OCI-LY7 (cell line): ENCODE measurements at regions not wholly inside any gene's neighbourhood (a gene's known extent, or its start where the extent isn't known, plus 50 kb on each side); places are given as distances from the start of the nearest gene placed in this dataset.

Experiments
- BruUV-seq: library from RNA; stranded (reverse); fragments of 400-500 nt; replicated peaks from 2 replicates; lab custom pipeline; 2021; lab: Mats Ljungman, UMichigan
- CTCF ChIA-PET: fragments of 300-600 bp; sonication (Branson Sonifier 250); formaldehyde crosslinking; loops from one replicate; lab custom pipeline; 2022; ENCODE audit warnings: antibody characterized with exemption; ENCODE audit not compliant: unreplicated experiment; lab: Charles Lee
- POLR2A ChIA-PET: fragments of 300-600 bp; sonication (Branson Sonifier 250); formaldehyde crosslinking; loops from one replicate; lab custom pipeline; 2022; ENCODE audit warnings: antibody characterized with exemption; lab: Charles Lee
- DNase-seq: peaks from one replicate; pipeline ENCODE4 v3.0.0-alpha.2; 2015; ENCODE audit warnings: low spot score
- H2AFZ ChIP-seq: fragments of 200-600 bp; sonication (generic), shearing (Covaris generic); 2 replicates; pipeline ENCODE4 v1.6.1; 2014; ENCODE audit warnings: mild to moderate bottlenecking, antibody characterized with exemption, low read length, moderate library complexity
- H3K27ac ChIP-seq: fragments of 200-600 bp; sonication (generic); 2 replicates; pipeline ENCODE4 v1.5.1; 2014; ENCODE audit warnings: mixed run types, low read depth, mild to moderate bottlenecking, moderate library complexity, low read length, inconsistent platforms; ENCODE audit not compliant: poor library complexity, severe bottlenecking
- H3K36me3 ChIP-seq: fragments of 200-600 bp; sonication (generic); 2 replicates; pipeline ENCODE4 v1.6.1; 2014; ENCODE audit warnings: mild to moderate bottlenecking, antibody characterized with exemption, low read length, moderate library complexity, mixed read lengths; ENCODE audit not compliant: insufficient read depth
- H3K4me1 ChIP-seq: fragments of 200-600 bp; sonication (generic); 2 replicates; pipeline ENCODE4 v1.5.1; 2014; ENCODE audit warnings: mild to moderate bottlenecking, low read length; ENCODE audit not compliant: insufficient read depth, poor library complexity, severe bottlenecking
- H3K4me2 ChIP-seq: fragments of 200-600 bp; sonication (generic); 2 replicates; pipeline ENCODE4 v1.6.1; 2014; ENCODE audit warnings: mild to moderate bottlenecking, low read length
- H3K4me3 ChIP-seq: fragments of 200-600 bp; sonication (generic); 2 replicates; pipeline ENCODE4 v1.5.1; 2014; ENCODE audit warnings: mild to moderate bottlenecking, low read depth, low read length; ENCODE audit not compliant: poor library complexity, severe bottlenecking
- H3K79me2 ChIP-seq: fragments of 200-600 bp; sonication (generic); 2 replicates; pipeline ENCODE4 v1.6.1; 2016; ENCODE audit warnings: low read depth, mild to moderate bottlenecking, low read length, moderate library complexity, mixed read lengths; ENCODE audit not compliant: insufficient read depth
- H3K9me2 ChIP-seq: fragments of 200-600 bp; sonication (generic); 2 replicates; pipeline ENCODE4 v1.6.1; 2016; ENCODE audit warnings: mild to moderate bottlenecking, low read length, mixed read lengths; ENCODE audit not compliant: insufficient read depth
- H3K9me3 ChIP-seq: fragments of 200-600 bp; sonication (generic); 2 replicates; pipeline ENCODE4 v1.6.1; 2014; ENCODE audit warnings: mild to moderate bottlenecking, mixed run types, low read length, mixed read lengths
- H4K20me1 ChIP-seq: fragments of 200-600 bp; sonication (generic); 2 replicates; pipeline ENCODE4 v1.6.1; 2014; ENCODE audit warnings: mild to moderate bottlenecking, antibody characterized with exemption, low read length, moderate library complexity, mixed read lengths; ENCODE audit not compliant: insufficient read depth
- CTCF ChIP-seq: fragments of 200-600 bp; sonication (generic); conservative IDR thresholded peaks from 2 replicates; pipeline ENCODE4 v1.5.1; 2014; ENCODE audit warnings: mild to moderate bottlenecking, antibody characterized with exemption, low read length, moderate library complexity, mixed read lengths
- EZH2phosphoT487 ChIP-seq: fragments of 200-600 bp; sonication (generic); IDR thresholded peaks from 2 replicates; pipeline ENCODE4 v1.6.1; 2018; ENCODE audit warnings: low read depth, borderline replicate concordance, mild to moderate bottlenecking, mixed run types, antibody characterized with exemption, low read length, moderate library complexity, mixed read lengths
- intact Hi-C: fragments of 100-400 bp; cut with micrococcal nuclease; formaldehyde crosslinking; loops from one replicate; pipeline ENCODE4 v1.10.0; 2022; ENCODE audit not compliant: unreplicated experiment

DNA sequence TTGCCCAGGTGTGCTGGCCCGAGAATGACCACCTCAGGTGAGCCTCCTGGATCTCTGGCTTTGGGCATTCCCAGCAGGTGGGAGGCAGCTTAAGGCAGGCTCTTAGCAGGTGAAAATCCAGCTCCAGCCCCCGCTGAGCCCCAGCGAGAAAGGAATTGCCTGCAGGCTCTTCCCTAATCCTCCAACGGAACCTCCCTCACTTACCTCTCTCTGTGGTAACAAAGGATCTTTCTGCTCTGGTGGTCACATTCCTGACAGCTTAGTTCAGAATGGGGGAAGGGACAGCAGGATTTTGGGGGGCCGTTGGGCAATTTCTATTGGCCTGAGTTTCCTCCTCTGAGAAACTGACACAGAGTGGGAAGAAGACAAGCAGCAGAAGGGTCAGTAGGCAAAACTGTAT, 116.0 kb upstream of the LHX5 start:
- H4K20me1 ChIP-seq: no peaks in the 10 kb centered on the region
- H3K36me3 ChIP-seq: no peaks in the 10 kb centered on the region
- TF ChIP-seq EZH2phosphoT487: no peak
- TF ChIP-seq CTCF: no peak
- intact Hi-C loops: no loop called here
- no peak overlapping the region for H2AFZ ChIP-seq
- H3K27ac ChIP-seq: no peak overlapping the region
- H3K4me2 ChIP-seq: no peak overlapping the region
- DNase-seq: no peak
- H3K4me1 ChIP-seq: no peaks in the 10 kb centered on the region
- BruUV-seq: no TSS peak
- no peaks in the 10 kb centered on the region for H3K79me2 ChIP-seq
- POLR2A ChIA-PET: no interaction called here
- no peaks in the 10 kb centered on the region for H3K9me2 ChIP-seq
- no peak overlapping the region for H3K4me3 ChIP-seq
- no peaks in the 10 kb centered on the region for H3K9me3 ChIP-seq
- CTCF ChIA-PET: no interaction called here

DNA sequence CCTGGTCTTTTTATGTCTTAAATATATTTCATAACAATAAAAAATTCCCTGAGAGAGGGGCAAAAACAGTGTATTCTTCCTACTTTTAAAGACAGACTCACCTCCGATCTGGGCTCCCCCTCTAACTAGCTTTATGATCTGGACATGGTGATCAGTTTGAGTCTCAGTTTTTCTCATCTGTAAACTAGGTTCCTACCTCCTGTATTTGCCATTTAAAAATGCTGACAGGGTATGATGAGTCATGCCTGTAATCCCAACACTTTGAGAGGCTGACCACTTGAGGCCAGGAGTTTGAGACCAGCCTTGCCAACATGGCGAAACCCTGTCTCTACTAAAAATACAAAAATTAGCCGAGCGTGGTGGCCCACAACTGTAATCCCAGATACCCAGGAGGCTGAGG, 114.8 kb upstream of the LHX5 start:
- H3K9me2 ChIP-seq: no peaks in the 10 kb centered on the region
- H3K4me2 ChIP-seq: no peak overlapping the region
- intact Hi-C loops: no loop called here
- ChIA-PET CTCF (no interaction called here), POLR2A (no interaction called here)
- H3K4me3 ChIP-seq: no peak overlapping the region
- DNase-seq: no peak
- no peak overlapping the region for H3K27ac ChIP-seq
- no TSS peak for BruUV-seq
- H3K9me3 ChIP-seq: no peaks in the 10 kb centered on the region
- no peaks in the 10 kb centered on the region for H3K4me1 ChIP-seq
- no peak for TF ChIP-seq CTCF
- no peaks in the 10 kb centered on the region for H4K20me1 ChIP-seq
- H3K36me3 ChIP-seq: no peaks in the 10 kb centered on the region
- no peaks in the 10 kb centered on the region for H3K79me2 ChIP-seq
- H2AFZ ChIP-seq: no peak overlapping the region

DNA sequence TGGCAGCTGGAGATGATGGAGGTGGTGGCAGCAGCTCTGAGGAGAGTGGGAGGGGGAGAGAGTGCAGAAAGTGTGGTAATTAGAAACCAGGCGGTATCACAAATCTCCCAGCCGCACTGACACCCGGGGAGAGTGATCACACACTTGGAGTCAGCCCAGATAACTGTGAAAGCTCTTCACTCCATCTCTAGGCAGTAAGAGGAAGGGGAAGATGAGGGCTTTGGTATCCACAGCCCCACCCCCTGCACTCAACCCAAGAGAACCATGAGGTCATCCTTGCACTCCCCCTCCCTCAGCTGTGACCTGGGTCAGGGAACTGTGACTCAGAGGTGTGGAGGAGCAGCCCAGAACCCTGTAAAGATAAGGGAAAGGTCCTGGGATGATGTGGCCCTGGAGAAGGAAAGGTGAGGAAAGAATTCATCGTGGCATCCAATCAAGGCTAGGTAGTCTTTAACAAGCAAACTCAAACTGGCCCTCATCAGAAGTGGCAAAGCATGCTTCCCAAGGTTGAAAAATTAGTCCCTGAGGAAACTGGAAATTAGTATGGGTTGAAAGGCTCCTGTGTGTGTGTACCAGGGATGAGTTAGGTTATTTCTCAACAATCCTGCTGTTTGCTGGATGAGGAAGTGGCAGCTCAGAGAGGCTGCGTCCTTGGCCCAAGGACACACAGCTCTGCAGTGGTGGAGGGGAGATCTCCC, 111.0 kb upstream of the LHX5 start:
- no peak overlapping the region for H3K4me3 ChIP-seq
- no peaks in the 10 kb centered on the region for H3K79me2 ChIP-seq
- H3K36me3 ChIP-seq: no peaks in the 10 kb centered on the region
- H3K4me2 ChIP-seq: no peak overlapping the region
- peaks cover 10% of the 10 kb centered on the region for H3K4me1 ChIP-seq
- CTCF ChIA-PET: no interaction called here
- DNase-seq: no peak
- POLR2A ChIA-PET: no interaction called here
- intact Hi-C loops: no loop called here
- H2AFZ ChIP-seq: no peak overlapping the region
- no peaks in the 10 kb centered on the region for H3K9me3 ChIP-seq
- no peaks in the 10 kb centered on the region for H4K20me1 ChIP-seq
- H3K27ac ChIP-seq: no peak overlapping the region
- no peaks in the 10 kb centered on the region for H3K9me2 ChIP-seq
- no peak for TF ChIP-seq CTCF
- no peak for TF ChIP-seq EZH2phosphoT487
- no TSS peak for BruUV-seq
